HepG2 (cell line): ENCODE measurements at regions not wholly inside any gene's neighbourhood (a gene's known extent, or its start where the extent isn't known, plus 50 kb on each side); places are given as distances from the start of the nearest gene placed in this dataset.

Experiments
- ATAC-seq: fragments of 200-7000 bp; cut with Tn5 transposase; 3 replicates; pipeline ENCODE4 v1.9.1; 2020; ENCODE audit warnings: mild to moderate bottlenecking, moderate library complexity
- BruUV-seq: library from RNA; stranded (reverse); fragments of 400-500 nt; replicated peaks from 2 replicates; lab custom pipeline; 2021; lab: Mats Ljungman, UMichigan
- CTCF ChIA-PET: fragments of 300-600 bp; formaldehyde crosslinking; extraction: SDS; loops from one replicate; lab custom pipeline; 2021; ENCODE audit warnings: low total read pairs, inconsistent platforms, low intra/inter-chr PET ratio; lab: Yijun Ruan, JAX
- POLR2A ChIA-PET: fragments of 350-600 bp; sonication (Branson Sonifier 250); formaldehyde crosslinking; loops from one replicate; lab custom pipeline; 2020; ENCODE audit warnings: antibody characterized with exemption, inconsistent platforms; lab: Yijun Ruan, JAX
- DNase-seq: peaks from one replicate; pipeline ENCODE4 v3.0.0-alpha.2; 2015; ENCODE audit warnings: low spot score
- FAIRE-seq: peaks from 3 replicates; lab custom pipeline; 2011; peaks lifted over from hg19 to GRCh38; lab: Jason Lieb, UNC
- H2AFZ ChIP-seq: one replicate; pipeline ENCODE4 v1.6.1; 2011; ENCODE audit warnings: low read length, inconsistent platforms
- H3K27ac ChIP-seq: fragments of 300-600 bp; 3 replicates; pipeline ENCODE4 v1.8.0; 2011; ENCODE audit warnings: mixed run types, mild to moderate bottlenecking, mixed read lengths, low read length, inconsistent platforms; ENCODE audit not compliant: insufficient read depth; ENCODE audit errors: extremely low read length
- H3K27me3 ChIP-seq, 2 experiments: fragments of 200-600 bp in 1 of 2; 2 replicates in 1 of 2; 3 replicates in 1 of 2; pipeline versions ENCODE4 v1.6.0 to v1.8.0; 2011; ENCODE audit warnings: low read length in 2 of 2, mild to moderate bottlenecking in 2 of 2, moderate library complexity in 2 of 2, inconsistent platforms in 1 of 2; ENCODE audit not compliant: insufficient read depth in 2 of 2, control insufficient read depth in 1 of 2
- H3K36me3 ChIP-seq, 2 experiments: fragments of 200-600 bp in 1 of 2; replicated peaks in 1 of 2; 2 replicates in 1 of 2; 3 replicates in 1 of 2; pipeline versions ENCODE4 v1.5.1 to v1.8.0; 2011; ENCODE audit warnings: low read length in 2 of 2, inconsistent platforms in 1 of 2; ENCODE audit not compliant: insufficient read depth in 2 of 2, control insufficient read depth in 1 of 2
- H3K4me1 ChIP-seq: 2 replicates; pipeline ENCODE4 v1.5.1; 2012; ENCODE audit warnings: low read length, inconsistent platforms; ENCODE audit not compliant: insufficient read depth
- H3K4me2 ChIP-seq: 2 replicates; pipeline ENCODE4 v1.6.0; 2011; ENCODE audit warnings: low read depth, low read length, inconsistent platforms
- H3K4me3 ChIP-seq, 3 experiments: fragments of 200-600 bp in 1 of 3; sonication (generic), shearing (Covaris generic) in 1 of 3; replicated peaks in 1 of 3; 2 replicates each; pipeline ENCODE4 v1.5.1; 2011 to 2016; ENCODE audit warnings: low read length in 3 of 3, inconsistent platforms in 2 of 3, low read depth in 2 of 3, mild to moderate bottlenecking in 2 of 3, control low read depth in 1 of 3, mixed read lengths in 1 of 3; ENCODE audit not compliant: insufficient read depth in 1 of 3
- H3K79me2 ChIP-seq: one replicate; pipeline ENCODE4 v1.6.1; 2011; ENCODE audit warnings: low read length, inconsistent platforms; ENCODE audit not compliant: insufficient read depth
- H3K9ac ChIP-seq: 2 replicates; pipeline ENCODE4 v1.6.0; 2011; ENCODE audit warnings: mild to moderate bottlenecking, low read depth, low read length, inconsistent platforms; ENCODE audit not compliant: insufficient read depth
- H3K9me3 ChIP-seq: 2 replicates; pipeline ENCODE4 v1.5.1; 2012; ENCODE audit warnings: mild to moderate bottlenecking, low read length
- H4K20me1 ChIP-seq: 2 replicates; pipeline ENCODE4 v1.6.0; 2011; ENCODE audit warnings: inconsistent platforms, mild to moderate bottlenecking, low read length, moderate library complexity; ENCODE audit not compliant: insufficient read depth
- SRSF1 ChIP-seq: fragments of 200-400 bp; formaldehyde crosslinking; optimal IDR thresholded peaks from 2 replicates; pipeline ENCODE3; 2017; ENCODE audit warnings: mild to moderate bottlenecking, low read depth, low read length, moderate library complexity
- ZNF709 ChIP-seq: sonication (generic); formaldehyde crosslinking; IDR thresholded peaks from 2 replicates; pipeline ENCODE4 v1.5.0; 2020; ENCODE audit warnings: mild to moderate bottlenecking, missing genetic modification reagents
- WGBS: methylation state at CpG from one replicate; pipeline ENCODE4 v1.1.6; 2017; ENCODE audit warnings: low lambda C conversion rate; 5-methylcytosine and 5-hydroxymethylcytosine counted together
- in situ Hi-C: cut with HindIII; loops from 2 replicates; pipeline ENCODE4 v1.10.0; 2017; ENCODE audit warnings: low pct_unique_long_range_greater_than_20kb; ENCODE audit not compliant: extremely low pct_ligation_motif_present
- intact Hi-C: fragments of 100-400 bp; cut with micrococcal nuclease; formaldehyde crosslinking; loops from one replicate; pipeline ENCODE4 v1.10.0; 2022; ENCODE audit not compliant: unreplicated experiment
- TF ChIP-seq, protein P1 (sequence below): sonication (generic); formaldehyde crosslinking; IDR thresholded peaks from 2 replicates; pipeline ENCODE4 v1.5.1; 2020; ENCODE audit warnings: mild to moderate bottlenecking, missing genetic modification reagents, moderate library complexity
- TF ChIP-seq, protein P2 (sequence below): sonication (generic); formaldehyde crosslinking; IDR thresholded peaks from 2 replicates; pipeline ENCODE4 v1.4.0; 2020; ENCODE audit warnings: mild to moderate bottlenecking, missing genetic modification reagents
- TF ChIP-seq, protein P3 (sequence below), 2 experiments: sonication (generic) in 1 of 2; formaldehyde crosslinking in 1 of 2; IDR thresholded peaks; 2 replicates each; pipeline versions ENCODE4 v1.4.0 to v1.6.1; 2018 to 2020; ENCODE audit warnings: missing genetic modification reagents in 2 of 2, borderline replicate concordance in 1 of 2, low read depth in 1 of 2, mild to moderate bottlenecking in 1 of 2, missing biosample characterization in 1 of 2

DNA sequence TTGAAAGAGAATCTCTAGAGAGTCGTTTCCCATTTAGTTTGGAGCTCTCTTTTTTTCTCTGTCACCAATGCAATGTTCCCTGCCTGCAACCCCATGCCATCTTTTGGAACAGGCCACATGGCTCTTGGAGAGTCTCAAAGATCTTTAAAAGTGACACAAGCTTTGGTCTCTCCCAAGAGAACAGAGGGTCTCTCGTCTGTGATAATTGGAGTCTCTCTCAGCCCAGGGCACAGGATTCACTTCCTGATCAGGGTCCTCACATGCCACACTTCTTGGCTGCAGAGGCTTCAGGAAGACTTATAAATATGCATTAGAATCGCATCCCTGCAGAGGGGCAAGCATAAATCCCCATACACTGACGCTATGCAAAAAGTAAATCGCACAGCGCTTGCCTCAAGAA is 240.5 kb downstream of the IRS2 start:
- DNase-seq = no peak
- TF ChIP-seq, protein P1, sequence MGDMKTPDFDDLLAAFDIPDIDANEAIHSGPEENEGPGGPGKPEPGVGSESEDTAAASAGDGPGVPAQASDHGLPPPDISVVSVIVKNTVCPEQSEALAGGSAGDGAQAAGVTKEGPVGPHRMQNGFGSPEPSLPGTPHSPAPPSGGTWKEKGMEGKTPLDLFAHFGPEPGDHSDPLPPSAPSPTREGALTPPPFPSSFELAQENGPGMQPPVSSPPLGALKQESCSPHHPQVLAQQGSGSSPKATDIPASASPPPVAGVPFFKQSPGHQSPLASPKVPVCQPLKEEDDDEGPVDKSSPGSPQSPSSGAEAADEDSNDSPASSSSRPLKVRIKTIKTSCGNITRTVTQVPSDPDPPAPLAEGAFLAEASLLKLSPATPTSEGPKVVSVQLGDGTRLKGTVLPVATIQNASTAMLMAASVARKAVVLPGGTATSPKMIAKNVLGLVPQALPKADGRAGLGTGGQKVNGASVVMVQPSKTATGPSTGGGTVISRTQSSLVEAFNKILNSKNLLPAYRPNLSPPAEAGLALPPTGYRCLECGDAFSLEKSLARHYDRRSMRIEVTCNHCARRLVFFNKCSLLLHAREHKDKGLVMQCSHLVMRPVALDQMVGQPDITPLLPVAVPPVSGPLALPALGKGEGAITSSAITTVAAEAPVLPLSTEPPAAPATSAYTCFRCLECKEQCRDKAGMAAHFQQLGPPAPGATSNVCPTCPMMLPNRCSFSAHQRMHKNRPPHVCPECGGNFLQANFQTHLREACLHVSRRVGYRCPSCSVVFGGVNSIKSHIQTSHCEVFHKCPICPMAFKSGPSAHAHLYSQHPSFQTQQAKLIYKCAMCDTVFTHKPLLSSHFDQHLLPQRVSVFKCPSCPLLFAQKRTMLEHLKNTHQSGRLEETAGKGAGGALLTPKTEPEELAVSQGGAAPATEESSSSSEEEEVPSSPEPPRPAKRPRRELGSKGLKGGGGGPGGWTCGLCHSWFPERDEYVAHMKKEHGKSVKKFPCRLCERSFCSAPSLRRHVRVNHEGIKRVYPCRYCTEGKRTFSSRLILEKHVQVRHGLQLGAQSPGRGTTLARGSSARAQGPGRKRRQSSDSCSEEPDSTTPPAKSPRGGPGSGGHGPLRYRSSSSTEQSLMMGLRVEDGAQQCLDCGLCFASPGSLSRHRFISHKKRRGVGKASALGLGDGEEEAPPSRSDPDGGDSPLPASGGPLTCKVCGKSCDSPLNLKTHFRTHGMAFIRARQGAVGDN (CRISPR knock-in tag) = no peak
- TF ChIP-seq ZNF709 (no peak), SRSF1 (no peak)
- TF ChIP-seq, protein P2, sequence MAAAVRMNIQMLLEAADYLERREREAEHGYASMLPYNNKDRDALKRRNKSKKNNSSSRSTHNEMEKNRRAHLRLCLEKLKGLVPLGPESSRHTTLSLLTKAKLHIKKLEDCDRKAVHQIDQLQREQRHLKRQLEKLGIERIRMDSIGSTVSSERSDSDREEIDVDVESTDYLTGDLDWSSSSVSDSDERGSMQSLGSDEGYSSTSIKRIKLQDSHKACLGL (CRISPR knock-in tag) = no peak
- TF ChIP-seq, protein P3, sequence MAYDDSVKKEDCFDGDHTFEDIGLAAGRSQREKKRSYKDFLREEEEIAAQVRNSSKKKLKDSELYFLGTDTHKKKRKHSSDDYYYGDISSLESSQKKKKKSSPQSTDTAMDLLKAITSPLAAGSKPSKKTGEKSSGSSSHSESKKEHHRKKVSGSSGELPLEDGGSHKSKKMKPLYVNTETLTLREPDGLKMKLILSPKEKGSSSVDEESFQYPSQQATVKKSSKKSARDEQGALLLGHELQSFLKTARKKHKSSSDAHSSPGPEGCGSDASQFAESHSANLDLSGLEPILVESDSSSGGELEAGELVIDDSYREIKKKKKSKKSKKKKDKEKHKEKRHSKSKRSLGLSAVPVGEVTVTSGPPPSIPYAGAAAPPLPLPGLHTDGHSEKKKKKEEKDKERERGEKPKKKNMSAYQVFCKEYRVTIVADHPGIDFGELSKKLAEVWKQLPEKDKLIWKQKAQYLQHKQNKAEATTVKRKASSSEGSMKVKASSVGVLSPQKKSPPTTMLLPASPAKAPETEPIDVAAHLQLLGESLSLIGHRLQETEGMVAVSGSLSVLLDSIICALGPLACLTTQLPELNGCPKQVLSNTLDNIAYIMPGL (CRISPR knock-in tag; IDR thresholded peaks at IDR 0.05; ENCODE audit: borderline replicate concordance in 1 of 2, low read depth in 1 of 2) = no peak
- TF ChIP-seq, all 625 proteins: peak for 0
- no peak overlapping the region for H3K4me2 ChIP-seq
- H3K27me3 ChIP-seq = no peaks in the 10 kb centered on the region
- 35% methylated on average over 6 of the region's 6 CpGs for WGBS
- no peaks in the 10 kb centered on the region for H4K20me1 ChIP-seq
- no peaks in the 10 kb centered on the region for H3K4me1 ChIP-seq
- no peaks in the 10 kb centered on the region; the same call in 1 of the 2 replicates for H3K9me3 ChIP-seq
- no peak overlapping the region for H3K4me3 ChIP-seq
- intact Hi-C loops (no loop called here), in situ Hi-C loops (no loop called here)
- no peak overlapping the region for H3K27ac ChIP-seq
- ATAC-seq = no peak
- FAIRE-seq = no peak
- no peaks in the 10 kb centered on the region for H3K79me2 ChIP-seq
- H2AFZ ChIP-seq = peak overlapping the region; percentile 29
- CTCF ChIA-PET = no interaction called here
- H3K9ac ChIP-seq = no peak overlapping the region
- POLR2A ChIA-PET = no interaction called here
- BruUV-seq = no TSS peak
- no peaks in the 10 kb centered on the region for H3K36me3 ChIP-seq
